OCI-LY1 (cell line): ENCODE measurements at regions not wholly inside any gene's neighbourhood (a gene's known extent, or its start where the extent isn't known, plus 50 kb on each side); places are given as distances from the start of the nearest gene placed in this dataset.

Experiments
- CTCF ChIP-seq: fragments of 200-600 bp; sonication (generic), shearing (Covaris generic); IDR thresholded peaks from 2 replicates; pipeline ENCODE4 v1.5.1; 2017; ENCODE audit warnings: mild to moderate bottlenecking, antibody characterized with exemption, low read length, moderate library complexity, mixed read lengths
- EZH2 ChIP-seq: fragments of 200-600 bp; sonication (generic), shearing (Covaris generic); IDR thresholded peaks from 2 replicates; pipeline ENCODE4 v1.8.0; 2017; ENCODE audit warnings: borderline replicate concordance, mixed run types, mild to moderate bottlenecking, antibody characterized with exemption, low read length, moderate library complexity, mixed read lengths

- TF ChIP-seq CTCF (no peak), EZH2 (no peak)
These were observed 112.5 kb downstream of the FAM217A start for GRCh38 chr6:3966426-3966825.
